GM06990 (cell line): ENCODE measurements at regions not wholly inside any gene's neighbourhood (a gene's known extent, or its start where the extent isn't known, plus 50 kb on each side); places are given as distances from the start of the nearest gene placed in this dataset.

Experiments used
- DNase-seq: peaks from one replicate; pipeline ENCODE4 v3.0.0-alpha.2; 2011; ENCODE audit not compliant: insufficient read length; ENCODE audit errors: extremely low read depth
- H3K27me3 ChIP-seq: replicated peaks from 2 replicates; pipeline ENCODE4 v1.6.0; 2011; ENCODE audit warnings: low read length; ENCODE audit not compliant: control insufficient read depth, insufficient read depth
- H3K36me3 ChIP-seq: 2 replicates; pipeline ENCODE4 v1.5.1; 2011; ENCODE audit warnings: low read length; ENCODE audit not compliant: control insufficient read depth, insufficient read depth
- H3K4me3 ChIP-seq: replicated peaks from 2 replicates; pipeline ENCODE4 v1.5.1; 2011; ENCODE audit warnings: low read depth, mild to moderate bottlenecking, control low read depth, low read length
- TF ChIP-seq, protein P1 (sequence below): IDR thresholded peaks from 2 replicates; pipeline ENCODE4 v1.5.1; 2011; ENCODE audit warnings: low read length, control low read depth, mild to moderate bottlenecking, inconsistent platforms; ENCODE audit not compliant: insufficient read depth, poor library complexity, severe bottlenecking

DNA sequence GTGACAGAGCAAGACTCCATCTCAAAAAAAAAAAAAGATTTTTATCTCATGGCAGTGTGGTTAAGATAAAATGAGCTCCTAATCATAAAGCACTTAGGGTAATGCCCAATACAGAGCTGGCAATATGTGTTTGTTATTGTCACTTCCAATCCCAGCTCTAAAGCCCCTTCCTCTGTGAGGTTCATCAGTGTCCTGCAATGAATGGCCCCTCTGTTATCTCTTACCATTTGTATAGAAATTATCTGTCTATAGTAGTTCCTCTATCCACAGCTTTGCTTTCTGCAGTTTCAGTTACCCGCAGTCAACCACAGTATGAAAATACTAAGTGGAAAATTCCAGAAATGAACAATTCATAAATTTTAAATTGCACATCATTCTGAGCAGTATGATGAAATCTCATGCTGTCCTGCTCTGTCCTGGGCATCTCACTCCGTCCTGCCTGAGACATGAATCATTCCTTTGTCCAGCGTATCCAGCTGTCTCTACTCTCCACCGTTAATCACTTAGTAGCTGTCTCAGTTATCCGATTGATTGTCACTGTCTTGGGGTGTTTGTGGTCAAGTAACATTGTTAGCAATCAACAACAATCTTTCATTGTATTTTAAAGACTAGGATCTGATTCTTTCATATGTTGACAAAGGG, 50.2 kb upstream of the DNAH14 start:
- no peak overlapping the region for H3K4me3 ChIP-seq
- no peaks in the 10 kb centered on the region; the same call in 1 of the 2 replicates for H3K27me3 ChIP-seq
- no peaks in the 10 kb centered on the region for H3K36me3 ChIP-seq
- no peak for DNase-seq
- TF ChIP-seq, protein P1, sequence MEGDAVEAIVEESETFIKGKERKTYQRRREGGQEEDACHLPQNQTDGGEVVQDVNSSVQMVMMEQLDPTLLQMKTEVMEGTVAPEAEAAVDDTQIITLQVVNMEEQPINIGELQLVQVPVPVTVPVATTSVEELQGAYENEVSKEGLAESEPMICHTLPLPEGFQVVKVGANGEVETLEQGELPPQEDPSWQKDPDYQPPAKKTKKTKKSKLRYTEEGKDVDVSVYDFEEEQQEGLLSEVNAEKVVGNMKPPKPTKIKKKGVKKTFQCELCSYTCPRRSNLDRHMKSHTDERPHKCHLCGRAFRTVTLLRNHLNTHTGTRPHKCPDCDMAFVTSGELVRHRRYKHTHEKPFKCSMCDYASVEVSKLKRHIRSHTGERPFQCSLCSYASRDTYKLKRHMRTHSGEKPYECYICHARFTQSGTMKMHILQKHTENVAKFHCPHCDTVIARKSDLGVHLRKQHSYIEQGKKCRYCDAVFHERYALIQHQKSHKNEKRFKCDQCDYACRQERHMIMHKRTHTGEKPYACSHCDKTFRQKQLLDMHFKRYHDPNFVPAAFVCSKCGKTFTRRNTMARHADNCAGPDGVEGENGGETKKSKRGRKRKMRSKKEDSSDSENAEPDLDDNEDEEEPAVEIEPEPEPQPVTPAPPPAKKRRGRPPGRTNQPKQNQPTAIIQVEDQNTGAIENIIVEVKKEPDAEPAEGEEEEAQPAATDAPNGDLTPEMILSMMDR = no peak
